ENCODE measurements at regions not wholly inside any gene's neighbourhood (a gene's known extent, or its start where the extent isn't known, plus 50 kb on each side); places are given as distances from the start of the nearest gene placed in this dataset.

GRCh38 chr2:18119883-18120282, 241.4 kb downstream of the KCNS3 start:
- DNase-seq = no peak
- no peak overlapping the region for H3K4me3 Mint-ChIP-seq
- no peak for ATAC-seq
- H3K9me3 Mint-ChIP-seq = no peaks in the 10 kb centered on the region
- H3K4me1 Mint-ChIP-seq (ENCODE audit: low read depth) = no peaks in the 10 kb centered on the region
- H3K27me3 Mint-ChIP-seq (ENCODE audit: low read depth) = peaks cover 2% of the 10 kb centered on the region
- no peaks in the 10 kb centered on the region for H3K36me3 Mint-ChIP-seq (ENCODE audit: insufficient read depth)

- no peak overlapping the region for H3K4me3 Mint-ChIP-seq
- no peaks in the 10 kb centered on the region for H3K36me3 Mint-ChIP-seq (ENCODE audit: insufficient read depth)
- ATAC-seq (no peak), DNase-seq (no peak)
- H3K9me3 Mint-ChIP-seq = no peaks in the 10 kb centered on the region
- H3K4me1 Mint-ChIP-seq (ENCODE audit: low read depth) = no peaks in the 10 kb centered on the region
- H3K27me3 Mint-ChIP-seq (ENCODE audit: low read depth) = peaks cover 2% of the 10 kb centered on the region
These were observed 240.2 kb downstream of the KCNS3 start for GRCh38 chr2:18118703-18119102.

- DNase-seq = no peak
- Mint-ChIP-seq H3K4me3 (no peak overlapping the region), H3K4me1 (ENCODE audit: low read depth) (no peaks in the 10 kb centered on the region), H3K36me3 (ENCODE audit: insufficient read depth) (no peaks in the 10 kb centered on the region), H3K27me3 (ENCODE audit: low read depth) (peaks cover 2% of the 10 kb centered on the region), H3K9me3 (no peaks in the 10 kb centered on the region)
- no peak for ATAC-seq
These were observed 239.1 kb downstream of the KCNS3 start for GRCh38 chr2:18117592-18117991.

- Mint-ChIP-seq H3K27me3 (ENCODE audit: low read depth) (peaks cover 2% of the 10 kb centered on the region), H3K4me3 (no peak overlapping the region), H3K36me3 (ENCODE audit: insufficient read depth) (no peaks in the 10 kb centered on the region), H3K4me1 (ENCODE audit: low read depth) (no peaks in the 10 kb centered on the region), H3K9me3 (no peaks in the 10 kb centered on the region)
- DNase-seq (no peak), ATAC-seq (no peak)
These were observed 231.8 kb downstream of the KCNS3 start for GRCh38 chr2:18110222-18110621.

GRCh38 chr2:18106841-18107240, 228.4 kb downstream of the KCNS3 start:
- H3K36me3 Mint-ChIP-seq (ENCODE audit: insufficient read depth) = no peaks in the 10 kb centered on the region
- DNase-seq = no peak
- H3K9me3 Mint-ChIP-seq = no peaks in the 10 kb centered on the region
- no peak for ATAC-seq
- H3K27me3 Mint-ChIP-seq (ENCODE audit: low read depth) = peaks cover 2% of the 10 kb centered on the region
- no peak overlapping the region for H3K4me3 Mint-ChIP-seq
- no peaks in the 10 kb centered on the region for H3K4me1 Mint-ChIP-seq (ENCODE audit: low read depth)

GRCh38 chr2:18105929-18106328, 227.5 kb downstream of the KCNS3 start:
- Mint-ChIP-seq H3K4me3 (no peak overlapping the region), H3K4me1 (ENCODE audit: low read depth) (no peaks in the 10 kb centered on the region), H3K27me3 (ENCODE audit: low read depth) (peaks cover 2% of the 10 kb centered on the region), H3K9me3 (no peaks in the 10 kb centered on the region), H3K36me3 (ENCODE audit: insufficient read depth) (no peaks in the 10 kb centered on the region)
- ATAC-seq (no peak), DNase-seq (no peak)

- H3K27me3 Mint-ChIP-seq (ENCODE audit: low read depth) = peaks cover 2% of the 10 kb centered on the region
- no peak overlapping the region for H3K4me3 Mint-ChIP-seq
These were observed 226.2 kb downstream of the KCNS3 start for GRCh38 chr2:18104595-18105224.

GRCh38 chr2:18096836-18097405, 218.5 kb downstream of the KCNS3 start:
- DNase-seq = no peak
- no peaks in the 10 kb centered on the region for H3K4me1 Mint-ChIP-seq (ENCODE audit: low read depth)
- no peaks in the 10 kb centered on the region for H3K9me3 Mint-ChIP-seq
- H3K4me3 Mint-ChIP-seq = no peak overlapping the region
- no peaks in the 10 kb centered on the region for H3K36me3 Mint-ChIP-seq (ENCODE audit: insufficient read depth)
- H3K27me3 Mint-ChIP-seq (ENCODE audit: low read depth) = no peaks in the 10 kb centered on the region
- no peak for ATAC-seq

More at GRCh38 chr2:18104595-18105224, 226.2 kb downstream of the KCNS3 start:
- DNase-seq = no peak
- H3K4me1 Mint-ChIP-seq (ENCODE audit: low read depth) = no peaks in the 10 kb centered on the region
- H3K9me3 Mint-ChIP-seq = no peaks in the 10 kb centered on the region
- no peaks in the 10 kb centered on the region for H3K36me3 Mint-ChIP-seq (ENCODE audit: insufficient read depth)
- ATAC-seq = no peak

- H3K4me3 Mint-ChIP-seq = no peak overlapping the region
- no peak for DNase-seq
- H3K36me3 Mint-ChIP-seq (ENCODE audit: insufficient read depth) = no peaks in the 10 kb centered on the region
- no peak for ATAC-seq
- H3K27me3 Mint-ChIP-seq (ENCODE audit: low read depth) = no peaks in the 10 kb centered on the region
- H3K4me1 Mint-ChIP-seq (ENCODE audit: low read depth) = no peaks in the 10 kb centered on the region
- no peaks in the 10 kb centered on the region for H3K9me3 Mint-ChIP-seq
These were observed 215.8 kb downstream of the KCNS3 start for GRCh38 chr2:18094277-18094676.

GRCh38 chr2:18093196-18093595, 214.7 kb downstream of the KCNS3 start:
- Mint-ChIP-seq H3K4me3 (no peak overlapping the region), H3K4me1 (ENCODE audit: low read depth) (no peaks in the 10 kb centered on the region), H3K27me3 (ENCODE audit: low read depth) (no peaks in the 10 kb centered on the region), H3K36me3 (ENCODE audit: insufficient read depth) (no peaks in the 10 kb centered on the region), H3K9me3 (no peaks in the 10 kb centered on the region)
- DNase-seq (no peak), ATAC-seq (no peak)

GRCh38 chr2:18092760-18093159, 214.3 kb downstream of the KCNS3 start:
- Mint-ChIP-seq H3K36me3 (ENCODE audit: insufficient read depth) (no peaks in the 10 kb centered on the region), H3K4me3 (no peak overlapping the region), H3K27me3 (ENCODE audit: low read depth) (no peaks in the 10 kb centered on the region), H3K9me3 (no peaks in the 10 kb centered on the region), H3K4me1 (ENCODE audit: low read depth) (no peaks in the 10 kb centered on the region)
- ATAC-seq = no peak
- DNase-seq = no peak

GRCh38 chr2:18085593-18085992, 207.1 kb downstream of the KCNS3 start:
- no peaks in the 10 kb centered on the region for H3K36me3 Mint-ChIP-seq (ENCODE audit: insufficient read depth)
- H3K4me1 Mint-ChIP-seq (ENCODE audit: low read depth) = no peaks in the 10 kb centered on the region

GRCh38 chr2:18084376-18084775, 205.9 kb downstream of the KCNS3 start:
- H3K4me1 Mint-ChIP-seq (ENCODE audit: low read depth) = no peaks in the 10 kb centered on the region
- no peak for DNase-seq
- no peaks in the 10 kb centered on the region for H3K36me3 Mint-ChIP-seq (ENCODE audit: insufficient read depth)
- H3K9me3 Mint-ChIP-seq = no peaks in the 10 kb centered on the region
- H3K4me3 Mint-ChIP-seq = no peak overlapping the region
- H3K27me3 Mint-ChIP-seq (ENCODE audit: low read depth) = no peaks in the 10 kb centered on the region
- no peak for ATAC-seq

More at GRCh38 chr2:18085593-18085992, 207.1 kb downstream of the KCNS3 start:
- Mint-ChIP-seq H3K4me3 (no peak overlapping the region), H3K27me3 (ENCODE audit: low read depth) (no peaks in the 10 kb centered on the region), H3K9me3 (no peaks in the 10 kb centered on the region)
- ATAC-seq (no peak), DNase-seq (no peak)

GRCh38 chr2:18083806-18084205, 205.3 kb downstream of the KCNS3 start:
- no peaks in the 10 kb centered on the region for H3K9me3 Mint-ChIP-seq
- H3K27me3 Mint-ChIP-seq (ENCODE audit: low read depth) = no peaks in the 10 kb centered on the region
- ATAC-seq (no peak), DNase-seq (no peak)
- H3K4me3 Mint-ChIP-seq = no peak overlapping the region
- H3K36me3 Mint-ChIP-seq (ENCODE audit: insufficient read depth) = no peaks in the 10 kb centered on the region
- H3K4me1 Mint-ChIP-seq (ENCODE audit: low read depth) = no peaks in the 10 kb centered on the region

- DNase-seq (no peak), ATAC-seq (no peak)
- H3K4me1 Mint-ChIP-seq (ENCODE audit: low read depth) = no peaks in the 10 kb centered on the region
- no peak overlapping the region for H3K4me3 Mint-ChIP-seq
- no peaks in the 10 kb centered on the region for H3K36me3 Mint-ChIP-seq (ENCODE audit: insufficient read depth)
- H3K27me3 Mint-ChIP-seq (ENCODE audit: low read depth) = no peaks in the 10 kb centered on the region
- H3K9me3 Mint-ChIP-seq = no peaks in the 10 kb centered on the region
These were observed 199.7 kb downstream of the KCNS3 start for GRCh38 chr2:18078216-18078615.
